Testis (tissue), 2 donors: ENCODE measurements at regions not wholly inside any gene's neighbourhood (a gene's known extent, or its start where the extent isn't known, plus 50 kb on each side); places are given as distances from the start of the nearest gene placed in this dataset.

Source experiments
- DNase-seq: peaks from one replicate; pipeline ENCODE4 v3.0.0-alpha.2; 2019
- H3K27ac ChIP-seq, 2 donors: fragments of 200-600 bp; sonication (generic); one replicate each; pipeline ENCODE4 v1.5.1; 2019
- H3K27me3 ChIP-seq: fragments of 200-600 bp; sonication (generic); one replicate; pipeline ENCODE4 v1.5.1; 2019
- H3K36me3 ChIP-seq: fragments of 200-600 bp; sonication (generic); one replicate; pipeline ENCODE4 v1.5.1; 2017; ENCODE audit warnings: low read depth; ENCODE audit errors: missing control alignments
- H3K4me1 ChIP-seq: fragments of 200-600 bp; sonication (generic); one replicate; pipeline ENCODE4 v1.5.1; 2019
- H3K4me3 ChIP-seq, 2 donors: fragments of 200-600 bp; sonication (generic); one replicate each; pipeline ENCODE4 v1.5.1; 2017 to 2019
- H3K9me3 ChIP-seq: fragments of 200-600 bp; sonication (generic); one replicate; pipeline ENCODE4 v1.5.1; 2017
- CTCF ChIP-seq, 3 experiments: fragments of 450-650 bp in 2 of 3; fragments of 200-600 bp in 1 of 3; sonication (generic) in 1 of 3; IDR thresholded peaks; one replicate each; pipeline ENCODE4 v1.5.1; 2016 to 2019; ENCODE audit warnings: antibody characterized with exemption in 3 of 3, mild to moderate bottlenecking in 2 of 3, moderate library complexity in 1 of 3
- POLR2A ChIP-seq: fragments of 450-650 bp; IDR thresholded peaks from one replicate; pipeline ENCODE4 v1.6.1; 2017; ENCODE audit warnings: antibody characterized with exemption, mild to moderate bottlenecking, moderate library complexity
- WGBS, 2 donors: methylation state at CpG; one replicate each; pipeline ENCODE4 v1.1.5; 2018; 5-methylcytosine and 5-hydroxymethylcytosine counted together
- intact Hi-C: fragments of 100-400 bp; cut with DNase I; formaldehyde crosslinking; loops from one replicate; pipeline ENCODE4 v1.15.1; 2023; ENCODE audit warnings: low total_unique reads

GRCh38 chr3:16825617-16826204, 59.0 kb upstream of the PLCL2 start:
- 47 to 51% methylated on average over 5 of the region's 5 CpGs for WGBS, 2 donors
- intact Hi-C loops: no loop called here
- no peak for TF ChIP-seq POLR2A
- no peak for TF ChIP-seq CTCF (IDR thresholded peaks at IDR 0.05)
- Histone ChIP-seq H3K9me3 (no peaks in the 10 kb centered on the region), H3K36me3 (no peaks in the 10 kb centered on the region), H3K27ac (peak overlapping the region in 1 of 2 donors; percentile 67), H3K4me1 (no peaks in the 10 kb centered on the region), H3K27me3 (no peaks in the 10 kb centered on the region), H3K4me3 (no peak overlapping the region)
- DNase-seq: peak; percentile 35

DNA sequence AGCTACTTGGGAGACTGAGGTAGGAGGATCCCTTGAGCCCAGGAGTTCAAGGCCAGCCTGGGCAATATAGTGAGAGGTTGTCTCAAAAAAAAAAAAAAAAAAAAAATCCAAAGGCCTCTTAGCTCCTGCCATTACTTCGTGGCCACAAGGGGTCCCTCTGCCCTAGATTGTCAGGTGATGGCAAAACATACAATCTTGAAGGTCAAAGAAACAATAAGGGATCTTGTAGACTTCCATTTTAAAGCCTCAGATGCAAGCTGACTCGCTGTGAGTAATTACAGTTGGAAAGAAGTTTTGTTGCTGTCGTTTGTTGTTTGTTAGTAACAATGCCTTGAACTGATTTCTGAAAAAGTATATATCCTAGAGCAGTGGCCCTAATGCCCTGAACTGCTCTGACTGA, 55.9 kb upstream of the PLCL2 start:
- TF ChIP-seq CTCF (IDR thresholded peaks at IDR 0.05) (no peak), POLR2A (no peak)
- Histone ChIP-seq H3K27ac (no peak overlapping the region), H3K36me3 (no peaks in the 10 kb centered on the region), H3K27me3 (no peaks in the 10 kb centered on the region), H3K4me3 (no peak overlapping the region), H3K4me1 (no peaks in the 10 kb centered on the region), H3K9me3 (no peaks in the 10 kb centered on the region)
- WGBS, 2 donors: 61 to 70% methylated on average over 3 of the region's 3 CpGs
- peak; percentile 19 for DNase-seq
- intact Hi-C loops: no loop called here

DNA sequence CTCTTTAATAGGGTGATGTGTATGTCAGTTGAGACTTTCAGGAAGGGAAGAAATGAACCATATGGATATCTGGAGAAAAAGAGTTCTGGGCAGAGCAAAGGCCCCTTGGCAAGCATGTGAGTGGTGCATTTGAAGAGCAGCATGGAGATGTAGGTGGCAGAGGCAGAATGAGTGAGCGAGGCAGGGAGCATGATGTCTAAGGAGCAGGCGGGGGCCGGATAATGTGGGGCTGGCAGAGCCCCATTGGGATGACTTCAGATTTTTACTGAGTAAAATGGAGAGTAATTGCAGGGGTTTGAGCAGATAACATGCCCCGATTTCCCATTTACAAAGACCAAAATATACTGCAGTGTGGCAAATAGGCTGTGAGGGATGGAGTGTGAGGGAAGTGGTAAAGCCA, 52.9 kb upstream of the PLCL2 start:
- TF ChIP-seq CTCF (IDR thresholded peaks at IDR 0.05): no peak
- no peak for TF ChIP-seq POLR2A
- H3K36me3 ChIP-seq: no peaks in the 10 kb centered on the region
- intact Hi-C loops: no loop called here
- H3K4me3 ChIP-seq: no peak overlapping the region
- no peak overlapping the region for H3K27ac ChIP-seq
- no peak for DNase-seq
- no peaks in the 10 kb centered on the region for H3K27me3 ChIP-seq
- no peaks in the 10 kb centered on the region for H3K9me3 ChIP-seq
- WGBS, 2 donors: 83 to 93% methylated on average over 4 of the region's 4 CpGs
- H3K4me1 ChIP-seq: no peaks in the 10 kb centered on the region

- intact Hi-C loops: no loop called here
- no peak overlapping the region for H3K4me3 ChIP-seq
- WGBS, 2 donors: 85 to 94% methylated on average over 4 of the region's 4 CpGs
- TF ChIP-seq CTCF (IDR thresholded peaks at IDR 0.05) (no peak), POLR2A (no peak)
- H3K4me1 ChIP-seq: peaks cover 4% of the 10 kb centered on the region
- H3K9me3 ChIP-seq: no peaks in the 10 kb centered on the region
- no peak for DNase-seq
- H3K27me3 ChIP-seq: no peaks in the 10 kb centered on the region
- no peaks in the 10 kb centered on the region for H3K36me3 ChIP-seq
- no peak overlapping the region for H3K27ac ChIP-seq
These were observed 50.5 kb upstream of the PLCL2 start for GRCh38 chr3:16834214-16834613.

GRCh38 chr3:16834753-16835152, 50.0 kb upstream of the PLCL2 start:
- Histone ChIP-seq H3K4me1 (peaks cover 4% of the 10 kb centered on the region), H3K36me3 (no peaks in the 10 kb centered on the region), H3K27me3 (no peaks in the 10 kb centered on the region), H3K9me3 (no peaks in the 10 kb centered on the region), H3K4me3 (no peak overlapping the region), H3K27ac (no peak overlapping the region)
- no peak for DNase-seq
- intact Hi-C loops: no loop called here
- 89 to 97% methylated on average over 2 of the region's 2 CpGs for WGBS, 2 donors
- TF ChIP-seq CTCF (IDR thresholded peaks at IDR 0.05): no peak
- TF ChIP-seq POLR2A: no peak
